ENCODE measurements at regions not wholly inside any gene's neighbourhood (a gene's known extent, or its start where the extent isn't known, plus 50 kb on each side); places are given as distances from the start of the nearest gene placed in this dataset.
A peak's percentile ranks its signal among the peaks of the same experiment; 100 is the strongest.

- no peak for DNase-seq
These were observed 127.5 kb upstream of the CTAGE1 start for GRCh38 chr18:22545066-22545760.

- DNase-seq = no peak
These were observed 129.3 kb upstream of the CTAGE1 start for GRCh38 chr18:22546905-22547570.

- DNase-seq = no peak
These were observed 130.3 kb upstream of the CTAGE1 start for GRCh38 chr18:22547807-22548561.

- no peak for DNase-seq
These were observed 131.7 kb upstream of the CTAGE1 start for GRCh38 chr18:22549260-22549937.

GRCh38 chr18:22550366-22550765, 132.7 kb upstream of the CTAGE1 start:
- DNase-seq = no peak

- DNase-seq = no peak
These were observed 133.1 kb upstream of the CTAGE1 start for GRCh38 chr18:22550861-22551260.

- DNase-seq = no peak
These were observed 133.9 kb upstream of the CTAGE1 start for GRCh38 chr18:22551536-22552151.

- DNase-seq = no peak
These were observed 134.5 kb upstream of the CTAGE1 start for GRCh38 chr18:22552254-22552653.

GRCh38 chr18:22552899-22553460, 135.3 kb upstream of the CTAGE1 start:
- DNase-seq = no peak

- DNase-seq = no peak
These were observed 138.8 kb upstream of the CTAGE1 start for GRCh38 chr18:22556222-22557167.

- DNase-seq = no peak
These were observed 139.6 kb upstream of the CTAGE1 start for GRCh38 chr18:22557168-22557941.

GRCh38 chr18:22558945-22559385, 141.2 kb upstream of the CTAGE1 start:
- DNase-seq = no peak

- no peak for DNase-seq
These were observed 141.9 kb upstream of the CTAGE1 start for GRCh38 chr18:22559414-22560274.

GRCh38 chr18:22560275-22560610, 142.5 kb upstream of the CTAGE1 start:
- no peak for DNase-seq

GRCh38 chr18:22560797-22561196, 143.1 kb upstream of the CTAGE1 start:
- DNase-seq = no peak

GRCh38 chr18:22563164-22563583, 145.5 kb upstream of the CTAGE1 start:
- peak; percentile 18 for DNase-seq

GRCh38 chr18:22564036-22564435, 146.3 kb upstream of the CTAGE1 start:
- no peak for DNase-seq

- no peak for DNase-seq
These were observed 149.1 kb upstream of the CTAGE1 start for GRCh38 chr18:22566703-22567420.

GRCh38 chr18:22567794-22568193, 150.1 kb upstream of the CTAGE1 start:
- no peak for DNase-seq

Data from NCI-H510A treated with DMSO at 0.1 percent for 48 hours (cell line).